Tibial nerve (tissue), 4 donors: ENCODE measurements at regions not wholly inside any gene's neighbourhood (a gene's known extent, or its start where the extent isn't known, plus 50 kb on each side); places are given as distances from the start of the nearest gene placed in this dataset.

ENCODE experiments used
- DNase-seq, 2 donors: peaks; one replicate each; pipeline ENCODE4 v3.0.0-alpha.2; 2019; ENCODE audit warnings: low spot score in 2 of 2
- H3K27ac ChIP-seq, 4 donors: fragments of 200-600 bp; sonication (generic) in 3 of 4; one replicate each; pipeline ENCODE4 v1.5.1; 2017 to 2019; ENCODE audit warnings: mild to moderate bottlenecking in 1 of 4
- H3K27me3 ChIP-seq, 2 donors: fragments of 200-600 bp; sonication (generic) in 1 of 2; one replicate each; pipeline versions ENCODE4 v1.5.1 to v1.6.0; 2017 to 2019
- H3K36me3 ChIP-seq, 3 donors: fragments of 200-600 bp; sonication (generic); one replicate each; pipeline ENCODE4 v1.5.1; 2018 to 2019
- H3K4me1 ChIP-seq, 4 donors: fragments of 200-600 bp; sonication (generic) in 3 of 4; one replicate each; pipeline ENCODE4 v1.5.1; 2017 to 2019
- H3K4me3 ChIP-seq, 4 donors: fragments of 200-600 bp; sonication (generic) in 3 of 4; one replicate each; pipeline ENCODE4 v1.5.1; 2017 to 2019; ENCODE audit warnings: mild to moderate bottlenecking in 1 of 4, moderate library complexity in 1 of 4
- H3K9me3 ChIP-seq, 4 donors: fragments of 200-600 bp; sonication (generic) in 3 of 4; one replicate each; pipeline ENCODE4 v1.5.1; 2017 to 2019
- EP300 ChIP-seq, 2 donors: sonication (generic); formaldehyde crosslinking; IDR thresholded peaks; one replicate each; pipeline ENCODE4 v1.6.1; 2017; ENCODE audit warnings: antibody characterized with exemption in 2 of 2, mild to moderate bottlenecking in 1 of 2
- POLR2A ChIP-seq, 2 donors: fragments of 450-650 bp; IDR thresholded peaks; one replicate each; pipeline ENCODE4 v1.6.1; 2017; ENCODE audit warnings: antibody characterized with exemption in 2 of 2, mild to moderate bottlenecking in 2 of 2, moderate library complexity in 2 of 2
- WGBS, 2 donors: methylation state at CpG; one replicate each; pipeline ENCODE4 v1.1.5; 2018; 5-methylcytosine and 5-hydroxymethylcytosine counted together
- TF ChIP-seq, protein P1 (sequence below), 5 experiments: fragments of 200-600 bp in 3 of 5; fragments of 450-650 bp in 2 of 5; sonication (generic) in 3 of 5; IDR thresholded peaks; one replicate each; pipeline ENCODE4 v1.5.1; 2016 to 2019; ENCODE audit warnings: antibody characterized with exemption in 5 of 5, mild to moderate bottlenecking in 3 of 5, moderate library complexity in 2 of 5

- Histone ChIP-seq H3K27me3 (no peaks in the 10 kb centered on the region), H3K27ac (no peak overlapping the region), H3K4me1 (peaks cover 0 to 2% (median 0%) of the 10 kb centered on the region in 4 donors), H3K9me3 (no peaks in the 10 kb centered on the region), H3K36me3 (no peaks in the 10 kb centered on the region), H3K4me3 (no peak overlapping the region)
- 67 to 86% methylated on average over 3 of the region's 3 CpGs for WGBS, 2 donors
- TF ChIP-seq, protein P1, sequence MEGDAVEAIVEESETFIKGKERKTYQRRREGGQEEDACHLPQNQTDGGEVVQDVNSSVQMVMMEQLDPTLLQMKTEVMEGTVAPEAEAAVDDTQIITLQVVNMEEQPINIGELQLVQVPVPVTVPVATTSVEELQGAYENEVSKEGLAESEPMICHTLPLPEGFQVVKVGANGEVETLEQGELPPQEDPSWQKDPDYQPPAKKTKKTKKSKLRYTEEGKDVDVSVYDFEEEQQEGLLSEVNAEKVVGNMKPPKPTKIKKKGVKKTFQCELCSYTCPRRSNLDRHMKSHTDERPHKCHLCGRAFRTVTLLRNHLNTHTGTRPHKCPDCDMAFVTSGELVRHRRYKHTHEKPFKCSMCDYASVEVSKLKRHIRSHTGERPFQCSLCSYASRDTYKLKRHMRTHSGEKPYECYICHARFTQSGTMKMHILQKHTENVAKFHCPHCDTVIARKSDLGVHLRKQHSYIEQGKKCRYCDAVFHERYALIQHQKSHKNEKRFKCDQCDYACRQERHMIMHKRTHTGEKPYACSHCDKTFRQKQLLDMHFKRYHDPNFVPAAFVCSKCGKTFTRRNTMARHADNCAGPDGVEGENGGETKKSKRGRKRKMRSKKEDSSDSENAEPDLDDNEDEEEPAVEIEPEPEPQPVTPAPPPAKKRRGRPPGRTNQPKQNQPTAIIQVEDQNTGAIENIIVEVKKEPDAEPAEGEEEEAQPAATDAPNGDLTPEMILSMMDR (IDR thresholded peaks at IDR 0.05), result no peak
- no peak for TF ChIP-seq POLR2A (IDR thresholded peaks at IDR 0.05)
- TF ChIP-seq EP300 (IDR thresholded peaks at IDR 0.05), result no peak
- no peak for DNase-seq
Measured at GRCh38 chr4:81350040-81350439, 121.7 kb downstream of the RASGEF1B start.

DNA sequence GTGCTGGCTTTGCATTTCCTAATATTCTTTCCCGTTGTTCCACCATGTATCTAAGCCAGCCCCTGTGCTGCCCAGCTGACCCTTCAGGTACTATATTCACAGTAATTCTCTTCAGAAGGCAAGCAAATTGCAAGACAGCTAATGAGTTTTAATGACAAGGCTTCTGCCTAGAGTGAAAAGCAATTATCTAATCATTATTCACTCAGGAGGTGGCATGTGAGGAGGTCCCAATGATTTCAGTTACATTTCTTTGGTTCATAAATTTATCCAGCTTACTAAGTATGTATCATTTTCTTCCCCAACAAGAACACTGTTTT lies 123.0 kb downstream of the RASGEF1B start:
- no peaks in the 10 kb centered on the region for H3K27me3 ChIP-seq
- H3K36me3 ChIP-seq, result no peaks in the 10 kb centered on the region
- H3K9me3 ChIP-seq, result no peaks in the 10 kb centered on the region
- no peak for DNase-seq
- H3K4me1 ChIP-seq, result peaks cover 0 to 2% (median 0%) of the 10 kb centered on the region in 4 donors
- WGBS, 2 donors, result 55 to 65% methylated on average over 1 of the region's 1 CpG
- TF ChIP-seq POLR2A (IDR thresholded peaks at IDR 0.05) (no peak), EP300 (IDR thresholded peaks at IDR 0.05) (no peak)
- TF ChIP-seq, protein P1 (IDR thresholded peaks at IDR 0.05), result no peak
- H3K4me3 ChIP-seq, result no peak overlapping the region
- no peak overlapping the region for H3K27ac ChIP-seq

DNA sequence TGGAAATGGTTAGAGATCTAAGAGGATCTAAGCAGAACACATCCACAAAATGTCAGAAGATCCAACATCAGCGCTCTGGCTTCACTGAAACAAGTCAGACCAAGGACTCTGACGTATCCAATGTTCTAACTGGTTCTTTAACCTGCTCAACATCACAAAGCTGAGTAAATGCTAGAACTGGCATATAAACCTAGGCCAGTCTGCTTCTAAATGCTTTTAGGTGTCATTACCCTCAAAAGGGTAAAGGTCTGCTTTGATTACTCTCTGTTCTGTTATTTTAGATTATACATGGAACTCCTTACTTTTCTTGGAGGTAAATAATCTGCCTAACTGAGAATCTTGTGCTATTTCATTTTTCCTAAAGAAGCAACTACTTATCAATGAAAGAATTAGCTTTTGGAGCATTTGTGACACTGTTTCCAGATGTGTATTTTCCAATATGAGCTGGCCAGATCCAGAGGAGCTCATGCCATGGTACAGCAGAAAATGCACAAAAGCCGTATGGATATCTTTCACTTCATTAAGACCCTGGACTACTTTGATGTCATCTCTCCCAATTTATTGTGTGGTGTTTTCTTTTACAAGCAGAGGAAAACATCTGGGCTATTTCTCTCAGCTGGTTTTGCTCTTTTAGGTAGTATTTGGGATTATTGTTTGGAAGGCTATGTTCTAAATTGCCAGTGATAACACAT lies 123.5 kb downstream of the RASGEF1B start:
- no peak for DNase-seq
- Histone ChIP-seq H3K9me3 (no peaks in the 10 kb centered on the region), H3K4me3 (no peak overlapping the region), H3K36me3 (no peaks in the 10 kb centered on the region), H3K27ac (no peak overlapping the region), H3K4me1 (peaks cover 0 to 2% (median 0%) of the 10 kb centered on the region in 4 donors), H3K27me3 (no peaks in the 10 kb centered on the region)
- WGBS, 2 donors, result 70 to 79% methylated on average over 3 of the region's 3 CpGs
- TF ChIP-seq EP300 (IDR thresholded peaks at IDR 0.05) (no peak), POLR2A (IDR thresholded peaks at IDR 0.05) (no peak)
- TF ChIP-seq, protein P1 (IDR thresholded peaks at IDR 0.05), result no peak

DNA sequence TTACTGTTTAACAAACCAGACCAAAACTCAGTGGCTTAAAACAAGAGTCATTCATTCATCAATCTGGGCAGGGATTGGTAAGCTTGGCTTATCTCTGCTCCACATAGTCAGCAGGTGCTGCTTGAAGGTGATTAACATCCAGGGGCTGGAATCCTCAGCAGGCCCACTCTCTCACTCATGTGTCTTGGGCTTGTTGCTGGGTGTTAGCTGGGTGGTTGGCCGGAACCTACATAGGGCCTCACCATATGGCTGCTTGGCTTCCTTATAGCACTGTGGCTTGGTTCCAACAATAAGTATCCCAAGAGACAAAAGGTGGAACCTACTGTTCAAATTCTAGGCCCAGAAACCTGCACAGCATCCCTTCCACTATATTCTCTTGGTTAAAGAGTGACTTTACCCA lies 125.0 kb downstream of the RASGEF1B start:
- 86 to 94% methylated on average over 1 of the region's 1 CpG for WGBS, 2 donors
- H3K36me3 ChIP-seq, result no peaks in the 10 kb centered on the region
- TF ChIP-seq, protein P1 (IDR thresholded peaks at IDR 0.05), result no peak
- TF ChIP-seq POLR2A (IDR thresholded peaks at IDR 0.05) (no peak), EP300 (IDR thresholded peaks at IDR 0.05) (no peak)
- peaks cover 0 to 2% (median 0%) of the 10 kb centered on the region in 4 donors for H3K4me1 ChIP-seq
- H3K9me3 ChIP-seq, result no peaks in the 10 kb centered on the region
- no peaks in the 10 kb centered on the region for H3K27me3 ChIP-seq
- no peak overlapping the region for H3K27ac ChIP-seq
- H3K4me3 ChIP-seq, result no peak overlapping the region
- DNase-seq, result no peak

DNA sequence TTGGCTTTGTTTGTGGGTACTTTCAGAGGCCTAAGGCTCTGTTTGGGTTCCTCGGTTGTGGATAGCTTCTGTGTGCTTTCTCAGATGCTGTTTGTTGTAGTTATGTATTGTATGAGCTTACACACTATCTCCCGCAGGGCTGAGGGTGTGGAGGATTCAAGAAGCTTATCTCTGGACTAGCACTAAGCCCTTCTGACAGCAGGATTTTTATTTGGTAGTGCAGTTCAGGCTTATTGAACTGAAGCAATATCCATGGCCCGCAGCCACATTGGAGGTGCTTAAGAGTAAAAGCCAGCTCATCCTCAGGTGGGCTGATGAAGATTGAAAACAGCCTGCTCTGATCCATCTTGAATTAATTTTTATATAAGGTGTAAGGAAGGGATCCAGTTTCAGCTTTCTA lies 128.2 kb downstream of the RASGEF1B start:
- Histone ChIP-seq H3K4me3 (no peak overlapping the region), H3K27me3 (no peaks in the 10 kb centered on the region), H3K36me3 (no peaks in the 10 kb centered on the region), H3K27ac (no peak overlapping the region), H3K9me3 (no peaks in the 10 kb centered on the region), H3K4me1 (no peaks in the 10 kb centered on the region)
- no peak for DNase-seq
- 73 to 83% methylated on average over 3 of the region's 3 CpGs for WGBS, 2 donors
- TF ChIP-seq, protein P1 (IDR thresholded peaks at IDR 0.05), result no peak
- no peak for TF ChIP-seq POLR2A (IDR thresholded peaks at IDR 0.05)
- no peak for TF ChIP-seq EP300 (IDR thresholded peaks at IDR 0.05)
